NCI-H1105 (cell line): ENCODE measurements at regions not wholly inside any gene's neighbourhood (a gene's known extent, or its start where the extent isn't known, plus 50 kb on each side); places are given as distances from the start of the nearest gene placed in this dataset.
"Not testable (repeated sequence)": the region's sequence is repeated elsewhere in the genome, so short reads cannot be mapped to it uniquely, and the experiment has no call there.

Source experiments
- DNase-seq: peaks from one replicate; lab custom pipeline; 2025; lab: John Stamatoyannopoulos, UW

DNA sequence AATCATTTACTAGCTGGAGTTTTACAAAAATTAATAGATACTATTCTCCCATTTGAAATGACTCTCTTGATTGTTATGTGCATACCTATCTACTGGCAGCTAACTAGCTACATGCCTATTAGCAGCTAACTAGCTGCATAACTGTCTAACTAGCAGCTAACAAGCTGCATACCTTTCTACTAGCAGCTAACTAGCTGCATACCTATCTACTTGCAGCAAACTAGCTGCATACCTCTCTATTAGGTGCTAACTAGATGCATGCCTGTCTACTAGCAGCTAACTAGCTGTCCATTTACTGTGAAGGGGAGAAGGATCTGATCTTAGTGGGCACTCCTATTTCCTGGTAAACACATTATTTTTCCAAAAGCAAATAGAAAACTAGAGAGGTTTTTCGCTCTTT, 439.4 kb upstream of the PFKP start:
- DNase-seq = no peak

DNA sequence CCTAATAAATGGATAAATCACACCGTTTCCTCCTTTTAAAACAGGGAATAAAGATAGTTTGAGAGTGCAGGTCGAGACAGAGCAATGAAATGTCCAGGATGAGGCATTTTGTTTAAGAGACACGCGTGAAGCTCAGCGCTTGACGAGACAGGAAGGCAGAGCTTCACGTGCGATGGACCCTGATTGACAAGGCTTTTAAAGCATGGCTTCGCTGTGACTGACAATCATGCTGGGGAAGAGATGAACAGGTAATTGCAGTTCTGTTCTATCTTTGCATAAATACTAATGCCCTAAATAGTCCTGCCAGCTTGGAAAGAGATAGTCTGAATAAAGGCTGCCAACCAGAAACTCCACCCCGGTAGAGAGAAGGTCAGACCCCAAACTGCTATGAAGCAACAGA, 442.3 kb upstream of the PFKP start:
- no peak for DNase-seq

DNA sequence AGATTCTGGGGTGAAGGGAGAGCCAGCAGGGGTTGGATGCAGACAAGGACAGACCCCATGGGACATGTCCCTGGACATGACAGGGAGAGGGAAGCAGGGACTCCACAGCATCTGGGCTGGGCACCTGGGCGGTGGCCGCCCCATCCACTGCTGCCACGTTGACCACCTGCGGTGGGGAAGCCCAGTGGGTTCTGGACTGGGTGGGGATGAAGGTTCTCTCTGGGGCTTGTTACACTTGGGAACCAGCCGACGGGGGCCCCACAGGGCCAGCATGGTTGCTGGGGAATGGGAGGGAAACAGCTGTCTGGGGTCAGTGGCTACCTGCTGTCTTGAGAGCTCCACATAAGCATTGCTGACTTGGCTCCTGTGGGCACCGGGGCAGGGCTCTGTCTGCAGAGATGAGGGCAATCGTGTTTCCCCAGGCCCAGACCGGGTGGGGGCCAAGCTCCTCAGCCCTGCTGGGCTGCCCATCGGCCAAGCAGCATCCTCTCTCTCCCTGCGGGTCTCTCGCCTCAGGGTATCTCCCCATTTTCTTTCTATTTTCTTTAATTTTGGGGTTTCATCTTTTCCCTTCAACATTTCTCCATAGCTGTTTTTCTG, 443.6 kb upstream of the PFKP start:
- DNase-seq = no peak

DNA sequence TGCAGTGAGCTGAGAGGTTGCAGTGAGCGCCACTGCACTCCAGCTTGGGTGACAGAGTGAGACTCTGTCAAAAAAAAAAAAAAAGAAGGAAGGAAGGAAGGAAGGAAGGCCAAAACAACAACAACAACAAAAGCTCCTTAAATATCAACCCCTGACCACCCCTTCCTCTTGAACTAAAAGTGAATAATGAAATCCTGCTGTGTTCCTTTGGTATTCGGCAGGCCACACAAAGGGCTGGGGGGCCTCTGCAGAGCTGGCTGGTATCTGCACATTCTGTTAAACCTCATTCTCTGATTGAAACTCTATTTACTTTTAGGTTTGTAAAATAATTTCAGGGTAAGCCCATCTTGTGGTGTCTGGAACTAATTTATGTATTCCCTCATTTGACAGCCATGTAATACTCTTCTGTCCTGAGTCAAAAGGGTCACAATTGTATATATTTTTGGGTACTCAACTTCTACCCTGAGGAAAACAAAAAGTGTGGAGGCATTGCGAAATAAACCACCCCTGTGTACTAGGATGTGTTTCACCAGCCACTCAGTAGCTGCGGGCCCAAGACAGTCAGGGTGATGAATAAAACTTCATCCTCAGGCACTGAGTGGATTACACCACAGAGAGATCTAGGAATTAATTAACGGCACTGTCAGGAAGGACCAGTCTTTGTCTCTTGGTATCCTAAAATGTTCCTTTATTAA, 446.4 kb upstream of the PFKP start:
- no peak for DNase-seq

DNA sequence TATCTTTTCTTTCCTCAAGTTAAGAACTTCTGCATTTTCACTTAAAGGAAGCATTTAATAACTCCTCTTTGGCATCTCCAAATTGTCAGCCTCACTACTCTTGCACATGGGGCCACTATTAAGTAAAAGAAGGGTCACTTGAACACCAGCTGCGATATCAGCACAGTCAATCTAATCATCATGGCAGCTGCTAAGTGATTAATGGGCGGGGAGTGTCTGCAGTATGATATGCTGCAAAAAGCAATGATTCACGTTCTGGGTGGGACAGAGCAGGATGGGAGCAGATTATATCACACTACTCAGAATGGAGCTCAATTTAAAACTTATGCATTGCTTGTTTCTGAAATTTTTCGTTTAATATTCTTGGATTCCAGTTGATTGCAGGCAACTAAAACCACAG, 447.4 kb upstream of the PFKP start:
- peak; percentile 49 for DNase-seq

DNA sequence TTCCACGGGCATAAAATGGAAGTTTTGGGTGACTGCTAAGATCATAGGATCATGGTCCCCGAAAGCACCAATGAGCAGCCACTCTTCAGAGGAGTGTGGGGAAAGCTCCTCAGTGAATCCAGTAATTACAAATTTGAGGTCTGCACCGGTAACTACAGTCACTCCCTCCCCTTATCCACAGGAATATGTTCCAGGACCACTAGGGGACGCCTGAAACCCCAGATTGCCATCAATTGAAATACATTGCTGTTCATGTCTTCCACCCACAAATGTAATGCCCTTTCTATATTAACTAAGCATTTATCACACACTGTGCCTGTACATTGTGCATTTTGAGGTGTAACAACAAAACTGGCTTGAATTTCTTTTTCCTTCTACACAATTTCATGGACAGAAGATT, 447.9 kb upstream of the PFKP start:
- peak; percentile 67 for DNase-seq

DNA sequence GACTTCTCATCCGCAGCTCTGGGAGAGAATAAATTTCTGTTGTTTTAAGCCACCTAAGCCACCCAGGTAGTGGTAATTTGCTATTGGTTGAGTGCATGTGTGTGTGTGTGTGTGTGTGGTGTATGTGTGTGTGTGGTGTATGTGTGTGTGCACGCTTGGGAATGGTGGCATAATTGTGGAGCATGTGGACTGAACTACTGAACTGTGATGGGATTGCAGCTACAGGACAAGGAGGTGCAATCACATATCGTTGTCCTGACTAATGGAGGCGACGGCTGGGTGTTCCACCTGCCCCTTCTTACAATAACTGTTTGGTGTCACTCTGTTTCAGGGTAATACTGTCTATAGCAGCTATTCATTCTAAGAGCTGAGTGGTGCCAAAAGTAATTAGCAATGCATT, 448.7 kb upstream of the PFKP start:
- peak; percentile 82 for DNase-seq

DNA sequence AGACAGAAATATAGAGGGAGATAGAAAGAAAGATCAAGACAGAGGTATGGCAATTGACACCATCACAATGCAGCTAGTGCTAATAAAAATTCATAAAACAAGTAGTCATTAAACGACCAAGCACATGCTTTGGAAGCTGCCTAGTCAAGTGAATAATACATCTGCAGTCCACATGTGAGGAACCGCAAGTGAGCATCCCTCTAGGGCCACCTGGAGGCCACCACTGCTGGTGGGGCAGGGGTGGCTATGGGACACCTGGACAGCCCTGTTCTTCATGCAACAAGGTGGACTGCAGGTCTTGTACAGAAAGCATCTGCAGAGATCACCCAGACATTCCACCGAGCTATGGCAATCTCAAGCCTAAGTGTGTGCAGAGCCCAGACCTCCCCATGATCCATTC, 451.1 kb upstream of the PFKP start:
- DNase-seq = no peak

DNA sequence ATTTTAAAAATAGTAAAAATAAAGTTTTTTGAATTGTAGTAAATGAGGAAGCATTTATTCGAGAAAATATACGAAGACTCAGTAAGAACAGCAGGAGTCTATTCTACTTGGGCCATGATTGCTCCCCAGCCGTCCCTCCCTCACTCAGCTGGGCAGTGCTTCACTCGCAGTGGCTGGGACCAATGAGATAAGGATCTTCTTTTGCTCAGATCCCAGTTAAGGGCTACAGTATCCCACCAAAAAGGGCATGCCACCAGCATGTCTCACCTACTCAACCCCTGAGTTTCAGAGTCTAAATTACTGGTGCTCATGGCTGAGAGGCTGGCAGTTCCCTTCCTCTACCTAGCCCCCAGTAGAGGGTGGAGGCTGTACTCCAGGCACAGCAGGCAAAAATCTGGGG, 455.7 kb upstream of the PFKP start:
- DNase-seq = no peak

DNA sequence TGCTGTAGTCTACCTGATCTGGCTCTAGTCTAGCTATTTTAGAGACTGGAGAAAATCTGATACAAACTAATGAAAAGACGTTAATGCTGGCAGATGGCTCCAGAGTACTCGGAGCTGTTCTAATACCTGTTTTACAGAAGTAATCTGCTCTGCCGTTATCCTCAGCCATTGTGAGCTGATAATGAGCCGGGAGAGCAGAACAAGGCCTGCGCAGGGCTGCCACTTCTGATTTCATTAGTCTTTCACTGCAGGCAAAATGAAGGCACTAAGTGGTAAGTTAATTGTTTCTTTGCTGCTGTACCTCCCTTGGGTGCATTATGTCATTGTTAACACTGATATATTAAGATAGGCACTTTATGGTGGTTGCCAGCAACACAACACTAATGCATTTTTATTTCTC, 456.4 kb upstream of the PFKP start:
- peak; percentile 65 for DNase-seq

DNA sequence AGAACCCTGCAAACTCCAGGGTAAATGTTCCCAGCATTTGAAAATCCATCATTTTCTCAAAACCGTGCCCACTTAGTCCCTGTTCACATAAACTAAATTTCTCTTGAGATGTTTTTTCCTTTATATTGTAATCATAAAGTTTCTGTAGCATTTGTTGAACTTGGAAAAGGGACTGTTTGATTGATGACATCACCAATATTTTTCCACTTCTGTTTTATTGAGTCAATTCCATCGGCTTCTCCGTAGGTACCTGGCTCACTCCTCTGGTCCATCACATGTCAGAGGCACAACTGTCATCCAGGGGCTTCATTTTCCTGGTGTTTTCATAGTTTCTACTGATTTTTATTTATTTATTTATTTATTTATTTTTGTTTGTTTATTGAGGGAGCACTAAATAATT, 462.5 kb upstream of the PFKP start:
- no peak for DNase-seq

DNA sequence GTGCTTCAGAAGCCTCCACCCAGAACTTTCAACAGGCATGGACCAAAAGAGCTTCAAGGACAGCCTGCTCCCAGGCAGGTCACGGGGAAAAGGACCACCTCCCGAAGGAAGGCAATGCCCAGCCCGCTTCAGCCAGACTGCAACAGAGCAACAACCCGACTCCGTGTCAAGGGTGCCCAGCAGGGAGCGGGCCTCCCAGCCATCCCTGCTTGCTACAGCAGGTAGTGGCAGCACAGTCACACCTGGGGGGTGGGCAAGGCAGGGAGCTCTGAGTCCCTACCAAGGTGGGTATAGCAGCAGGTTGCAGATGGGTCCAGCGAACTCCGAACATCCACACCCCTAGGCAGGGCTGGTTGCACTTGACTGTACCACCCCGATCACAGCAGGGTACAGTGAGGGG, 467.8 kb upstream of the PFKP start:
- DNase-seq = no peak

DNA sequence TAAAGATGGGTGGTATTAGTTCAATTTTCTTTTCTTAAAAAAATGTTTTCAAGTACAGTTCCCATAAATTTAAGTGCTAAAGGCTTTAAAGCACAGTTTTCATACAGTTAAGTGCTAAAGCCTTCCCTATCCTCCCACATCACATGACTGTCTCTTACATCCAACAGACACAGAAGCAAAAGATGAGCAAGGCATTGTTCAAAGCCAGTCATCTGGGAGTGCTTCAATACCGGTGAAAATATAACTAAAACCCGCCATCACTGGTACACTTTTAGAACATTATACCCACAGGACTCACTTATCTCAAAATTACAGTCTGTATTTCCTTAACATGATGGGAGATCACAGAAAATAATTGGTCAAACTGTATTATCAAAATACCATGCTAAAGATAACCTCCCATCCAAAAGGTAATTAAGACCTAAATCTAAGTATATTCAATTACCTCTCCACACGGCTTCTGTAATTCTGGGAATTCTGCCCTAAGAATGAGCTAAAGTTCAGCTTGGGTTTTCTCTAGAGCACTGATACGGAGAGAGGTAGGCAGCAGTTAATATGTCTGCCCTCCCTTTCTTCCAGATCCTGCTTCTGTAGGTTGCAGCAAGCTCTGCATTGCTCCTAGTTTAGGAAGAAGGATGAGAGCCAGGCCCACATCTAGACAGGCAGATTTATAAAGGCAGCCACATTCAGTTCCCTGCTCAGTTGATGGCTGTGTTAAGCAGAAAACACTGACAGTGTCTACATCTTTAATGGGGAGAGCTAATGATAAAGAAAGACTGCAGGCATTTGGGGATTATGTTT, 474.8 kb upstream of the PFKP start:
- DNase-seq = no peak

DNA sequence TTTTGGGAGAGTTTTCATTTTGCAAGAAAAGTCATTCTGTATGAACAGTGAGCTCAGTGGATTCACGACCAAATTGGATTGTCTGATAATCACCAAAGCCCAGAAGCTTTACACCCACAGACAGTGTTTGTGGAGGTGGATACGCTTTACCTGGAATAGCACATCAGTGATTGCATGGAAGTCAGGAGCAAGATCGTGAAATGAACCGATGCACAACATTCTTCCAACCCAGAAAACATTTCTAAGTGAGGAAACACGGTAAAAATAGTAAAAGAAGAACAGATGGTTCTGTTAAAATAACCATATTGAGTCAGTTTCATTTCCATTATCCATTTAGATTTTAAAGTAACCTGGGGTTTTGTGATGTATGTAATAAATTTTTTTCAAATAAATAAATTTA, 478.2 kb upstream of the PFKP start:
- DNase-seq = no peak

DNA sequence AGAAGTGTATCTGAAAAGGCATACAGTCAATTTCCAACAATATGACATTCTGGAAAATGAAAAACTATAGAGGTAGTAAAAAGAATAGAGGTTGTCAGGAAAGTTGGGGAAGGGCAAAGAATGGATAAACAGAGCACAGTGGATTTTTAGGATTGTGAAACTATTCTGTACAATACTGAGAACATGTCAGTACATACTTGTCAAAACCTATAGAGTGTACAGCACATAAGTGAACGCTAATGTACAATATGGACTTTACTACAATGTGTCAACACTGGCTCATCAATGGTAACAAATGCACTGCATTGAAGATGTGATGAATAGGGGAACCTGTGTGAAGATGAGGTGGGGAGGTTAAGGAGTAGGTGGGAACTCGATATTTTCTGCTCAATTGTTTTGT, 483.0 kb upstream of the PFKP start:
- no peak for DNase-seq

DNA sequence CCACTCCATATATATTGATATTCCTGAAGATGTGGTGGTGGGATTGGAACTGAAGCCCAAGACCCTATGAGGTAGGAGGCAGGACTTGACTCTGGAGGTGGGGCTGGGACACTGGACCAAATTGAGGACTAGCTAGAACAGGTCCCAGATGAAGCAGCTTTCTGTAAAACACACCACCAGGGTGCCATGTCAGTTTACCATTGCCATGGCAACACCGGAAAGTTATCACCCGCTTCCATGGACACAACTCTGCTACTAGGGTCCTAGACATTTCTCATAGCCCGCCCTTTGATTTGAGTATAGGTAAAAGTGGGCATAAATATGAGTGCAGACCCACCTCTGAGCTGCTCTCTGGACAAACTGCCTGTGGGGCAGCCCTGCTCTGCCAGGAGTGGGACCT, 490.5 kb upstream of the PFKP start:
- no peak for DNase-seq

DNA sequence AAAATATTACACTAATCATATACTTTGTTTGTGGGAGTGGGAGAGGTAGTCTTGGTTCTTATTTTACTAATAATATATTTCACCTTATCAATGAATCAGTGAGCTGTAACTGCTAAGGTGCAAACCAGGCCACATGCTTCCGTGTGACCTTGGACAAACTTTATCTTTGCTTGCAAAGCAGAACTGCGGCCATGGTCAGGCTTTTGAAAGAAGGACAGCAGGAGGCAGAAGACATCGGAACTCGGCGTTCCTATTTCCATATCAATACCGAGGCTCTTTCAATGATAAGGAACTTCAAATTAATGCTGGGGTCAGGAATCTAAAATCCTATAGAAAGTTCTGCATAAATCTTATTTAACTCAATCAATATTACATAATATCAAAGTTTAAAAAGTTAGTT, 491.9 kb upstream of the PFKP start:
- DNase-seq = no peak

DNA sequence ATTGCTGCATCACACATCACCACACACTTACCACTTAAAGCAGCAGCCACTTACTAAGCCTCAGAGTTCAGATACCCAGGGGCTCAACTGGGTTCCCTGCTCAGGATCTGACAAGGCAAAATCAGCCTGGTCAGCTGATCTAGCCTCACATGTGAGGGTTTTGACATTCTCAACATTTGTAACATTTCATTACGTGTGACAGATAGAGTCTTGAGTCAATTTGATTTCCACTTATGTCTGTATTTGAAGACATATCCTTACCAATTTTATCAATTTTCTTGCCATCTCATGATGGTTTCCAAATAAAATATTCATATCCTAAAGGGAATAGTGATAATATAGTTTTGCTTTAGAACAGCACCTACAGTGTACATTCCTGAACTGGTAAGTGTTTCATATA, 494.7 kb upstream of the PFKP start:
- DNase-seq = no peak

DNA sequence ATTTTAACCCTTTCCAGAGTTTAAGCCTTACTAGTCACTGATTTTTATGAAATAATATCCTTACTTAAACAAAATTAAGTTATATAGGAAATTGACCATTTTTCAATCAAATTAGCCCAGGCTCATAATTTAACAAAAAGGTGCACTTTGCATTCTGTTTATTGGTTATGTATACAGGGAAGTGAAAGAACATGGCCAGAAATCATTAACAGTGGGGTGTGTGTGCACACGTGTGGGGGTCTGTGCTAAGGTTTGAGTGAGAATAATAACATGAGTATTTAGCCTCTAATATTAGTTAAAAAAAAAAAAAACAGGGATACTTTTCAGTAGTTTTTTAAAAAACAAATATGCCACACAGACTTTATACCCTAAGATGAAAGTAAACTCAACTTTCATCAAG, 510.5 kb upstream of the PFKP start:
- DNase-seq = no peak

DNA sequence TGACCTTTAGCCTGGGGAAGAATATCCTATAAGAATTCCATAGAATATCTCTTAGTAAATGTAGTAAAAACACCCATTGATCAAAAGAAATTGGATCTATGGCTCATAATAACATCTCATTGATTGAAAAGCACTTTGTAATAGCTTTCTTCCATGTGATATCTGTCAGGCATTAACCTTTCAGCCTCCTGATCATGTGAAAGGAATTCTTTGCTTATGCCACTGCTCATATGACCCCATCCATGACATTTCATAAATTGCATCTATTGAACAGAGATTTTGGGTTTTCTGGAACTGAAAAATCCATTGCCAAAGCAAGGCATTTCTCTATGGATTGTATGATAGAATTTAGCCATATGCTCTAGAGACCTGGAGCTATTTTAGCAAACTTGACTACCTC, 519.3 kb upstream of the PFKP start:
- no peak for DNase-seq

DNA sequence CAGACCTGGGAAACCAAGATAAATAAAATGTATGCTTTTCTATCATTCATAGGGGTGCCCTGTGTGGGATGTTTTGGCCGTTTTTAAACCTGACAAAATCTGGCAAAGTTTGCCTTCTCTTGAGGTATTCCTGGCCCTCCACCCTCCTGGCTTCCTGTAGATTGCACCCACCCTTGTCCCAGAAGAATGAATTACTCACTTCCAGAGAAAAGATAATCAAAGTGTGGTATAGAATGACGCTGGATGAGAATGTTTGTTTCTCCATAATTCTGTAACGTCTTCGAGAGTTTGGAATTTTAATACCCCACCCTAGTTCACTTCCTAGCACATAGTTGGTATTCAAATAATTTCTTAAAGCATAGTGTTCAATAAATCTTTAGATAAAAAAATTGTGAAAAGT, 519.7 kb upstream of the PFKP start:
- DNase-seq = no peak

DNA sequence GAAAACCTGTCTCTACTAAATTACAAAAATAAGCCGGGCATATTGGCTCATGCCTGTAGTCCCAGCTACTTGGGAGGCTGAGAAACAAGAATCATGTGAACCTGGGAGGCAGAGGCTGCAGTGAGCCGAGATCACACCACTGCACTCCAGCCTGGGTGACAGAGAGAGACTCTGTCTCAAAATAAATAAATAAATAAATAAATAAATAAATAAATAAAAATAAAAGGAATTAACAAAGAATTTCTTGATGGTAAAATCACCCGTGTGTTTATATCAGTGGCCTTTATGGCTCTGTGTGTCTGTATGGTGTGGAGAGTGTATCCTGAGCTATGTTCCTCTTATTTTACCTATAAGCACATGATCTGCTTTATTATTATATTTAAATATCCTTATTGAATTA, 520.5 kb upstream of the PFKP start:
- not testable (repeated sequence) for DNase-seq

DNA sequence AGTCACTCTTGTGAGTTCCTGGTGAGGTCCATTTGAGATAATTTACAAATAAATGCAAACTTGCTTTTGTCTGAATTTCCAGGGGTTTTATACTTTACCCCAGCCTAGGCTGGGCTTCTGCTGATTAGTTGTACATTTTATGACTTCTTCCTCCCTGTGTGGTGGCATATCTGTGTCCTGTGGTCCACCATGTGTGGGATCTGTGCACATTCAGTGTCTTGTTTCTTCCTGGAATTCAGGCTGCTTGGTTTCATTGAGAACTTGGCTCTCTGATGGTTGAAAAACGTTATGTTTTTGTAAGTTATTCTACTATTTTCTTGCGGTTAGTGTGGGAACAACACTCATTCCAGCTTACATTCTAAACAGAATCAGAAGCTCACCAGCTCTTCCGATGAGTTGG, 523.4 kb upstream of the PFKP start:
- DNase-seq = no peak
